ENCODE measurements at regions not wholly inside any gene's neighbourhood (a gene's known extent, or its start where the extent isn't known, plus 50 kb on each side); places are given as distances from the start of the nearest gene placed in this dataset.

DNA sequence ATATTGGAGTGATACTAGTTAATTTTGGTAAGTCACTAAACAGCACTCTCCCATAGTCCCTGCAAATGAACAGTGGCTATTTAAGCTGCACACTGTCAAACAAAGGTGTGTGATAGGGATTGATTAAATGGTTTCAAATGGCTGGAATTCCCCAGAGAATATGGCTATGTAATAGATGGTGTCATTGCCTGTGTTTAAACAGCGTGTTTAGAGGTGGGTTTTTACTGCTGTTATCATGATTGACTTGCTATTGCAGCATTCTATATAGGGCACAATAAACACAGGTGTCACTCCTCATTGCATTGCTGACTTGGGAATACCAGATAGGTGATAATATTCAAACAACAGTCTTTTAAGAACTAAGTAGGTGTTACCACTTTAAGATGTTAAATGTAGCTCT, 171.7 kb upstream of the MAN1A1 start:
- TF ChIP-seq CTCF (IDR thresholded peaks at IDR 0.05) = no peak
- no peak for TF ChIP-seq RELA (CRISPR knock-in tag; IDR thresholded peaks at IDR 0.05; ENCODE audit: borderline replicate concordance)
- no peak for TF ChIP-seq ESRRA (CRISPR knock-in tag; IDR thresholded peaks at IDR 0.05; ENCODE audit: borderline replicate concordance)
- TF ChIP-seq CREB1 (CRISPR knock-in tag; IDR thresholded peaks at IDR 0.05) = no peak
- TF ChIP-seq, protein P1, sequence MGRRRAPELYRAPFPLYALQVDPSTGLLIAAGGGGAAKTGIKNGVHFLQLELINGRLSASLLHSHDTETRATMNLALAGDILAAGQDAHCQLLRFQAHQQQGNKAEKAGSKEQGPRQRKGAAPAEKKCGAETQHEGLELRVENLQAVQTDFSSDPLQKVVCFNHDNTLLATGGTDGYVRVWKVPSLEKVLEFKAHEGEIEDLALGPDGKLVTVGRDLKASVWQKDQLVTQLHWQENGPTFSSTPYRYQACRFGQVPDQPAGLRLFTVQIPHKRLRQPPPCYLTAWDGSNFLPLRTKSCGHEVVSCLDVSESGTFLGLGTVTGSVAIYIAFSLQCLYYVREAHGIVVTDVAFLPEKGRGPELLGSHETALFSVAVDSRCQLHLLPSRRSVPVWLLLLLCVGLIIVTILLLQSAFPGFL (CRISPR knock-in tag; IDR thresholded peaks at IDR 0.05; ENCODE audit: borderline replicate concordance) = no peak
- no peak for TF ChIP-seq TEAD4 (CRISPR knock-in tag; IDR thresholded peaks at IDR 0.05)
- no peak for TF ChIP-seq IRF2 (CRISPR knock-in tag; IDR thresholded peaks at IDR 0.05; ENCODE audit: borderline replicate concordance, low read depth)
- TF ChIP-seq, protein P2, sequence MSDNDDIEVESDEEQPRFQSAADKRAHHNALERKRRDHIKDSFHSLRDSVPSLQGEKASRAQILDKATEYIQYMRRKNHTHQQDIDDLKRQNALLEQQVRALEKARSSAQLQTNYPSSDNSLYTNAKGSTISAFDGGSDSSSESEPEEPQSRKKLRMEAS (CRISPR knock-in tag; IDR thresholded peaks at IDR 0.05) = no peak
- no peak for TF ChIP-seq NR1H2 (CRISPR knock-in tag; IDR thresholded peaks at IDR 0.05)
- no peak for TF ChIP-seq MYBL2 (CRISPR knock-in tag; IDR thresholded peaks at IDR 0.05)
